Endothelial cell of umbilical vein (primary cell): ENCODE measurements at regions not wholly inside any gene's neighbourhood (a gene's known extent, or its start where the extent isn't known, plus 50 kb on each side); places are given as distances from the start of the nearest gene placed in this dataset.

Source experiments
- BruUV-seq: library from RNA; stranded (reverse); fragments of 400-500 nt; replicated peaks from 2 replicates; lab custom pipeline; 2021; lab: Mats Ljungman, UMichigan
- CTCF ChIA-PET: fragments of 300-600, 350-600 bp; sonication (Branson Sonifier 250); formaldehyde crosslinking; loops from one replicate; lab custom pipeline; 2021; ENCODE audit warnings: antibody characterized with exemption, inconsistent platforms; lab: Charles Lee
- POLR2A ChIA-PET: fragments of 300-600, 350-600 bp; sonication (Branson Sonifier 250); formaldehyde crosslinking; loops from one replicate; lab custom pipeline; 2021; ENCODE audit warnings: antibody characterized with exemption, inconsistent platforms; lab: Charles Lee
- DNase-seq: peaks from one replicate; pipeline ENCODE4 v3.0.0-alpha.2; 2011; ENCODE audit warnings: low read depth, low spot score
- FAIRE-seq: peaks from 2 replicates; lab custom pipeline; 2011; peaks lifted over from hg19 to GRCh38; lab: Jason Lieb, UNC
- H2AFZ ChIP-seq: 2 replicates; pipeline ENCODE4 v1.6.0; 2012; ENCODE audit warnings: low read depth, low read length, control low read depth, inconsistent platforms
- H3K27ac ChIP-seq: 2 replicates; pipeline ENCODE4 v1.5.1; 2011; ENCODE audit warnings: low read depth, mild to moderate bottlenecking, control low read depth, low read length, moderate library complexity; ENCODE audit not compliant: insufficient read depth
- H3K27me3 ChIP-seq, 2 experiments: 2 replicates each; pipeline versions ENCODE4 v1.6.0 to v1.6.1; 2011; ENCODE audit warnings: low read length in 2 of 2, mixed read lengths in 1 of 2; ENCODE audit not compliant: control insufficient read depth in 2 of 2, insufficient read depth in 2 of 2
- H3K36me3 ChIP-seq, 2 experiments: 2 replicates in 1 of 2; 3 replicates in 1 of 2; pipeline ENCODE4 v1.5.1; 2011; ENCODE audit warnings: low read length in 2 of 2, mild to moderate bottlenecking in 1 of 2, moderate library complexity in 1 of 2; ENCODE audit not compliant: control insufficient read depth in 2 of 2, insufficient read depth in 2 of 2; ENCODE audit errors: extremely low read depth in 1 of 2
- H3K4me1 ChIP-seq: 3 replicates; pipeline ENCODE4 v1.5.1; 2011; ENCODE audit warnings: mild to moderate bottlenecking, low read length; ENCODE audit not compliant: control insufficient read depth, insufficient read depth; ENCODE audit errors: extremely low read depth
- H3K4me2 ChIP-seq: 2 replicates; pipeline ENCODE4 v1.6.1; 2011; ENCODE audit warnings: low read length, control low read depth, mixed read lengths; ENCODE audit not compliant: insufficient read depth
- H3K4me3 ChIP-seq, 3 experiments: fragments of 200-600 bp in 1 of 3; sonication (generic), shearing (Covaris generic) in 1 of 3; replicated peaks in 1 of 3; 2 replicates each; pipeline ENCODE4 v1.5.1; 2011 to 2016; ENCODE audit warnings: control low read depth in 3 of 3, low read length in 3 of 3, mild to moderate bottlenecking in 2 of 3, inconsistent platforms in 1 of 3, low read depth in 1 of 3, moderate library complexity in 1 of 3; ENCODE audit not compliant: insufficient read depth in 1 of 3
- H3K79me2 ChIP-seq: 2 replicates; pipeline ENCODE4 v1.6.0; 2012; ENCODE audit warnings: low read length, inconsistent platforms; ENCODE audit not compliant: control insufficient read depth, insufficient read depth
- H3K9ac ChIP-seq: replicated peaks from 2 replicates; pipeline ENCODE3; 2011; ENCODE audit warnings: low read length, control low read depth; ENCODE audit not compliant: insufficient read depth; ENCODE audit errors: extremely low read depth
- H3K9me1 ChIP-seq: replicated peaks from 3 replicates; pipeline ENCODE4 v1.6.0; 2011; ENCODE audit warnings: mild to moderate bottlenecking, low read length; ENCODE audit not compliant: control insufficient read depth, insufficient read depth; ENCODE audit errors: extremely low read depth
- H3K9me3 ChIP-seq: replicated peaks from 2 replicates; pipeline ENCODE4 v1.5.1; 2012; ENCODE audit warnings: low read length, inconsistent platforms; ENCODE audit not compliant: control insufficient read depth, insufficient read depth
- H4K20me1 ChIP-seq: replicated peaks from 2 replicates; pipeline ENCODE3; 2011; ENCODE audit warnings: mild to moderate bottlenecking, low read length; ENCODE audit not compliant: control insufficient read depth, insufficient read depth; ENCODE audit errors: extremely low read depth
- CTCF ChIP-seq, 2 donors: IDR thresholded peaks; 1 replicate in 1 of 2; 2 replicates in 1 of 2; pipeline ENCODE4 v1.5.1; 2011; ENCODE audit warnings: low read length in 2 of 2, mild to moderate bottlenecking in 2 of 2, moderate library complexity in 2 of 2, control low read depth in 1 of 2, inconsistent platforms in 1 of 2, low read depth in 1 of 2; ENCODE audit not compliant: insufficient read depth in 1 of 2; ENCODE audit errors: extremely low read depth in 1 of 2
- EZH2 ChIP-seq: IDR thresholded peaks from 2 replicates; pipeline ENCODE4 v1.6.1; 2012; ENCODE audit warnings: borderline replicate concordance, low read depth, mild to moderate bottlenecking, moderate library complexity, low read length, inconsistent platforms; ENCODE audit not compliant: severe bottlenecking
- FOS ChIP-seq: IDR thresholded peaks from 2 replicates; pipeline ENCODE4 v1.6.1; 2011; ENCODE audit warnings: mild to moderate bottlenecking, low read length, moderate library complexity, borderline replicate concordance; ENCODE audit not compliant: insufficient read depth
- GATA2 ChIP-seq: IDR thresholded peaks from 2 replicates; pipeline ENCODE4 v1.7.0; 2011; ENCODE audit warnings: low read depth, mild to moderate bottlenecking, moderate library complexity, mixed read lengths, low read length; ENCODE audit not compliant: insufficient read length, insufficient read depth
- JUN ChIP-seq: IDR thresholded peaks from 2 replicates; pipeline ENCODE4 v1.6.1; 2011; ENCODE audit warnings: borderline replicate concordance, low read depth; ENCODE audit not compliant: insufficient read length, insufficient read depth
- MAX ChIP-seq: IDR thresholded peaks from 2 replicates; pipeline ENCODE4 v1.6.1; 2011; ENCODE audit not compliant: insufficient read depth, insufficient read length
- MYC ChIP-seq: IDR thresholded peaks from one replicate; pipeline ENCODE4 v1.6.1; 2011; ENCODE audit warnings: mild to moderate bottlenecking, low read depth, low read length
- POLR2A ChIP-seq: IDR thresholded peaks from 2 replicates; pipeline ENCODE4 v1.6.1; 2012; ENCODE audit warnings: low read depth, mild to moderate bottlenecking, control low read depth, low read length
- POLR2AphosphoS5 ChIP-seq: IDR thresholded peaks from 2 replicates; pipeline ENCODE4 v1.6.1; 2012; ENCODE audit warnings: low read depth, mild to moderate bottlenecking, control low read depth, low read length, moderate library complexity; ENCODE audit not compliant: insufficient read depth
- dilution Hi-C: fragments of 300-500 bp; cut with MboI; formaldehyde crosslinking; loops from one replicate; pipeline ENCODE4 v1.15.0; 2019; ENCODE audit warnings: low sequenced_read_pairs; ENCODE audit not compliant: extremely low pct_ligation_motif_present
- intact Hi-C: fragments of 100-400 bp; cut with micrococcal nuclease; formaldehyde crosslinking; loops from one replicate; pipeline ENCODE4 v1.10.0; 2022

GRCh38 chr15:36294359-36294758 lies 285.1 kb upstream of the CDIN1 start:
- no peak for DNase-seq
- intact Hi-C loops: no loop called here
- Histone ChIP-seq H3K27me3 (peaks cover 1 to 10% of the 10 kb centered on the region in 2 experiments), H3K36me3 (no peaks in the 10 kb centered on the region), H3K9me1 (no peaks in the 10 kb centered on the region), H4K20me1 (no peaks in the 10 kb centered on the region), H3K4me3 (no peak overlapping the region), H3K4me1 (no peaks in the 10 kb centered on the region), H3K79me2 (no peaks in the 10 kb centered on the region), H3K27ac (no peak overlapping the region), H3K9ac (no peak overlapping the region), H3K9me3 (no peaks in the 10 kb centered on the region), H3K4me2 (no peak overlapping the region), H2AFZ (no peak overlapping the region)
- no peak for TF ChIP-seq MAX
- no peak for TF ChIP-seq CTCF (IDR thresholded peaks at IDR 0.05; ENCODE audit: extremely low read depth in 1 of 2, insufficient read depth in 1 of 2, low read depth in 1 of 2, low read length in 2 of 2)
- no peak for TF ChIP-seq EZH2
- no peak for TF ChIP-seq GATA2
- no peak for TF ChIP-seq FOS
- no peak for TF ChIP-seq MYC
- no peak for TF ChIP-seq POLR2A
- no peak for TF ChIP-seq JUN
- no peak for TF ChIP-seq POLR2AphosphoS5
- FAIRE-seq: no peak
- dilution Hi-C loops: no loop called here
- BruUV-seq: no TSS peak
- CTCF ChIA-PET: no interaction called here
- POLR2A ChIA-PET: interaction anchor here (0.6 kb wide), 1 partner anchor 431 kb away, joined by 3 read pairs; no protein-coding TSS in a partner anchor
